Fibroblast of lung (primary cell): ENCODE measurements at regions not wholly inside any gene's neighbourhood (a gene's known extent, or its start where the extent isn't known, plus 50 kb on each side); places are given as distances from the start of the nearest gene placed in this dataset.

Source experiments
- DNase-seq, 2 donors: peaks; one replicate each; pipeline versions ENCODE4 v3.0.0 to v3.0.0-alpha.2; 2010; ENCODE audit warnings: low read depth in 2 of 2
- H2AFZ ChIP-seq: 2 replicates; pipeline ENCODE4 v1.5.1; 2012; ENCODE audit warnings: low read length, control low read depth, inconsistent platforms
- H3K27ac ChIP-seq: 2 replicates; pipeline ENCODE4 v1.5.1; 2011; ENCODE audit warnings: low read length, control low read depth; ENCODE audit not compliant: insufficient read depth
- H3K27me3 ChIP-seq: 2 replicates; pipeline ENCODE4 v1.5.1; 2011; ENCODE audit warnings: mild to moderate bottlenecking, low read length; ENCODE audit not compliant: control insufficient read depth, insufficient read depth
- H3K36me3 ChIP-seq: 2 replicates; pipeline ENCODE4 v1.5.1; 2011; ENCODE audit warnings: low read length; ENCODE audit not compliant: control insufficient read depth, insufficient read depth
- H3K4me1 ChIP-seq: 2 replicates; pipeline ENCODE4 v1.5.1; 2011; ENCODE audit warnings: low read length; ENCODE audit not compliant: control insufficient read depth, insufficient read depth; ENCODE audit errors: extremely low read depth
- H3K4me2 ChIP-seq: 2 replicates; pipeline ENCODE4 v1.5.1; 2011; ENCODE audit warnings: low read length, control low read depth; ENCODE audit not compliant: insufficient read depth; ENCODE audit errors: extremely low read depth
- H3K4me3 ChIP-seq, 4 experiments: fragments of 200-600 bp in 1 of 4; sonication (generic) in 1 of 4; replicated peaks in 1 of 4; 2 replicates each; pipeline ENCODE4 v1.5.1; 2011 to 2016; ENCODE audit warnings: low read length in 4 of 4, low read depth in 3 of 4, mild to moderate bottlenecking in 3 of 4, control low read depth in 2 of 4, inconsistent platforms in 1 of 4, mixed read lengths in 1 of 4; ENCODE audit not compliant: insufficient read depth in 1 of 4; ENCODE audit errors: control extremely low read depth in 1 of 4
- H3K79me2 ChIP-seq: 2 replicates; pipeline ENCODE4 v1.5.1; 2012; ENCODE audit warnings: mild to moderate bottlenecking, low read length, inconsistent platforms; ENCODE audit not compliant: control insufficient read depth, insufficient read depth
- H3K9ac ChIP-seq: 2 replicates; pipeline ENCODE4 v1.5.1; 2011; ENCODE audit warnings: mild to moderate bottlenecking, low read length, control low read depth; ENCODE audit not compliant: insufficient read depth
- H3K9me3 ChIP-seq: 2 replicates; pipeline ENCODE4 v1.5.1; 2012; ENCODE audit warnings: low read depth, low read length; ENCODE audit not compliant: control insufficient read depth, insufficient read depth
- H4K20me1 ChIP-seq: 2 replicates; pipeline ENCODE4 v1.5.1; 2011; ENCODE audit warnings: low read length; ENCODE audit not compliant: control insufficient read depth, insufficient read depth; ENCODE audit errors: extremely low read depth
- CTCF ChIP-seq, 2 donors: IDR thresholded peaks in 1 of 2; conservative IDR thresholded peaks in 1 of 2; 1 replicate in 1 of 2; 2 replicates in 1 of 2; pipeline ENCODE4 v1.5.1; 2011 to 2012; ENCODE audit warnings: low read length in 2 of 2, control low read depth in 1 of 2, inconsistent platforms in 1 of 2, low read depth in 1 of 2, mild to moderate bottlenecking in 1 of 2
- EZH2 ChIP-seq: IDR thresholded peaks from 2 replicates; pipeline ENCODE4 v1.5.1; 2012; ENCODE audit warnings: low read length, control low read depth, mild to moderate bottlenecking; ENCODE audit errors: missing control alignments

- no peaks in the 10 kb centered on the region for H4K20me1 ChIP-seq
- no peak for TF ChIP-seq CTCF (conservative IDR thresholded peaks at IDR 0.05 in 1 of 2, IDR thresholded peaks at IDR 0.05 in 1 of 2; ENCODE audit: low read depth in 1 of 2, low read length in 2 of 2)
- no peak for TF ChIP-seq EZH2
- no peak overlapping the region for H3K4me2 ChIP-seq
- H3K4me1 ChIP-seq = no peaks in the 10 kb centered on the region
- H3K27ac ChIP-seq = no peak overlapping the region
- no peaks in the 10 kb centered on the region for H3K9me3 ChIP-seq
- H3K36me3 ChIP-seq = no peaks in the 10 kb centered on the region
- no peak for DNase-seq
- H3K27me3 ChIP-seq = no peaks in the 10 kb centered on the region
- no peak overlapping the region for H2AFZ ChIP-seq
- H3K4me3 ChIP-seq = no peak overlapping the region
- no peak overlapping the region for H3K9ac ChIP-seq
- H3K79me2 ChIP-seq = no peaks in the 10 kb centered on the region
These were observed 989.1 kb upstream of the TMEM132C start for GRCh38 chr12:127277882-127278281.

GRCh38 chr12:127278351-127278750, 988.6 kb upstream of the TMEM132C start:
- Histone ChIP-seq H2AFZ (no peak overlapping the region), H3K27ac (no peak overlapping the region), H3K36me3 (no peaks in the 10 kb centered on the region)

GRCh38 chr12:127280393-127281275, 986.3 kb upstream of the TMEM132C start:
- Histone ChIP-seq H3K4me3 (no peak overlapping the region), H3K4me2 (no peak overlapping the region), H3K36me3 (no peaks in the 10 kb centered on the region), H3K4me1 (peaks cover 6% of the 10 kb centered on the region), H3K27ac (no peak overlapping the region), H3K9me3 (no peaks in the 10 kb centered on the region), H3K27me3 (no peaks in the 10 kb centered on the region), H3K79me2 (no peaks in the 10 kb centered on the region), H3K9ac (no peak overlapping the region), H2AFZ (no peak overlapping the region), H4K20me1 (no peaks in the 10 kb centered on the region)
- DNase-seq = no peak
- peak; percentile 29 to 55 for TF ChIP-seq CTCF (conservative IDR thresholded peaks at IDR 0.05 in 1 of 2, IDR thresholded peaks at IDR 0.05 in 1 of 2; ENCODE audit: low read depth in 1 of 2, low read length in 2 of 2)
- no peak for TF ChIP-seq EZH2

More at GRCh38 chr12:127278351-127278750, 988.6 kb upstream of the TMEM132C start:
- no peak for DNase-seq
- H3K9ac ChIP-seq = no peak overlapping the region
- H3K27me3 ChIP-seq = no peaks in the 10 kb centered on the region
- no peak for TF ChIP-seq CTCF (conservative IDR thresholded peaks at IDR 0.05 in 1 of 2, IDR thresholded peaks at IDR 0.05 in 1 of 2; ENCODE audit: low read depth in 1 of 2, low read length in 2 of 2)
- no peak for TF ChIP-seq EZH2
- H3K79me2 ChIP-seq = no peaks in the 10 kb centered on the region
- H3K4me3 ChIP-seq = no peak overlapping the region
- H3K9me3 ChIP-seq = no peaks in the 10 kb centered on the region
- no peaks in the 10 kb centered on the region for H3K4me1 ChIP-seq
- H4K20me1 ChIP-seq = no peaks in the 10 kb centered on the region
- no peak overlapping the region for H3K4me2 ChIP-seq
